Astrocyte (in vitro differentiated cells and primary cell): ENCODE measurements at regions not wholly inside any gene's neighbourhood (a gene's known extent, or its start where the extent isn't known, plus 50 kb on each side); places are given as distances from the start of the nearest gene placed in this dataset.

Experiments used
- DNase-seq: peaks from one replicate; pipeline ENCODE4 v3.0.0-alpha.2; 2010; ENCODE audit warnings: low read depth
- FAIRE-seq: peaks from 2 replicates; lab custom pipeline; 2011; peaks lifted over from hg19 to GRCh38; lab: Jason Lieb, UNC
- H2AFZ ChIP-seq: 2 replicates; pipeline ENCODE4 v1.6.0; 2012; ENCODE audit warnings: low read depth, low read length, inconsistent platforms
- H3K27ac ChIP-seq: 2 replicates; pipeline ENCODE4 v1.5.1; 2011; ENCODE audit warnings: low read depth, low read length, inconsistent platforms
- H3K27me3 ChIP-seq: 2 replicates; pipeline ENCODE4 v1.6.0; 2011; ENCODE audit warnings: low read length, inconsistent platforms; ENCODE audit not compliant: insufficient read depth
- H3K36me3 ChIP-seq: 2 replicates; pipeline ENCODE4 v1.5.1; 2011; ENCODE audit warnings: low read length, inconsistent platforms; ENCODE audit not compliant: insufficient read depth
- H3K4me1 ChIP-seq: 2 replicates; pipeline ENCODE4 v1.5.1; 2011; ENCODE audit warnings: low read length, inconsistent platforms; ENCODE audit not compliant: insufficient read depth
- H3K4me2 ChIP-seq: 2 replicates; pipeline ENCODE4 v1.6.0; 2012; ENCODE audit warnings: low read length, inconsistent platforms
- H3K4me3 ChIP-seq: 2 replicates; pipeline ENCODE4 v1.5.1; 2011; ENCODE audit warnings: low read depth, mild to moderate bottlenecking, low read length, inconsistent platforms; ENCODE audit not compliant: insufficient read depth
- H3K79me2 ChIP-seq: 2 replicates; pipeline ENCODE4 v1.6.0; 2012; ENCODE audit warnings: mild to moderate bottlenecking, low read length, inconsistent platforms; ENCODE audit not compliant: insufficient read depth
- H3K9ac ChIP-seq: 2 replicates; pipeline ENCODE4 v1.6.0; 2012; ENCODE audit warnings: mild to moderate bottlenecking, low read length, inconsistent platforms
- H3K9me3 ChIP-seq: 2 replicates; pipeline ENCODE4 v1.5.1; 2012; ENCODE audit warnings: low read depth, mild to moderate bottlenecking, low read length, inconsistent platforms; ENCODE audit not compliant: insufficient read depth
- H4K20me1 ChIP-seq: 2 replicates; pipeline ENCODE4 v1.6.0; 2012; ENCODE audit warnings: low read length, inconsistent platforms; ENCODE audit not compliant: insufficient read depth
- H3K27ac Mint-ChIP-seq: one replicate; pipeline ENCODE4 v1.8.0; 2021; ENCODE audit warnings: mild to moderate bottlenecking, mixed read lengths; ENCODE audit not compliant: unreplicated experiment
- H3K27me3 Mint-ChIP-seq: one replicate; pipeline ENCODE4 v1.8.0; 2021; ENCODE audit warnings: low read depth, mixed read lengths; ENCODE audit not compliant: unreplicated experiment
- H3K36me3 Mint-ChIP-seq: one replicate; pipeline ENCODE4 v1.8.0; 2021; ENCODE audit warnings: low read depth, mixed read lengths; ENCODE audit not compliant: unreplicated experiment
- H3K4me1 Mint-ChIP-seq: one replicate; pipeline ENCODE4 v1.8.0; 2021; ENCODE audit warnings: low read depth, mixed read lengths; ENCODE audit not compliant: unreplicated experiment
- H3K4me3 Mint-ChIP-seq: one replicate; pipeline ENCODE4 v1.8.0; 2021; ENCODE audit warnings: mild to moderate bottlenecking, moderate library complexity, mixed read lengths; ENCODE audit not compliant: unreplicated experiment
- H3K9me3 Mint-ChIP-seq: one replicate; pipeline ENCODE4 v1.8.0; 2021; ENCODE audit warnings: mild to moderate bottlenecking, mixed read lengths; ENCODE audit not compliant: unreplicated experiment
- EZH2 ChIP-seq: IDR thresholded peaks from 2 replicates; pipeline ENCODE4 v1.6.1; 2012; ENCODE audit warnings: mild to moderate bottlenecking, low read length, inconsistent platforms; ENCODE audit not compliant: insufficient read depth
- TF ChIP-seq, protein P1 (sequence below): IDR thresholded peaks from 2 replicates; pipeline ENCODE4 v1.5.1; 2011; ENCODE audit warnings: low read depth, mild to moderate bottlenecking, inconsistent platforms, low read length, moderate library complexity; ENCODE audit not compliant: insufficient read depth

DNA sequence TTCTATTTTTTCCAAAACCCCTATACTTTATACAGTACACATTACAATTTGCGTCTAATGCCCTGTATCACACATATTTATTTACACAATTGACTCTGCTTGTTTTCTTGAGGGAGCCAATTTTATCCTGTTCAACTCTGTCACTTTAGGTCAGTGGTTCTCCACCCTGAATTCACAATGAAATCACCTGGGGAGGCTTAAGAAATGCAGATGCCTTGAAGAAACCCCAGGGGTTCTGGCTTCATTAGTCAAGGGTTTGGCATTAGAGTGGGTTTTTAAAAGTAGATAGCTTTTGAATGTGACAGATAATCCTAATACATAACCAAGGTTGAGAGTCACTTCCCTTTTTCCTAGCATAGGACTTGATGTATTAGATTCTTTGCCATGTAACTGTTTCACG is 398.6 kb upstream of the ERCC4 start:
- Mint-ChIP-seq H3K9me3 (peaks cover 3% of the 10 kb centered on the region), H3K27me3 (peaks cover 3% of the 10 kb centered on the region), H3K27ac (no peak overlapping the region), H3K36me3 (no peaks in the 10 kb centered on the region), H3K4me1 (no peaks in the 10 kb centered on the region), H3K4me3 (no peak overlapping the region)
- no peak for FAIRE-seq
- Histone ChIP-seq H3K27me3 (no peaks in the 10 kb centered on the region), H2AFZ (no peak overlapping the region), H3K4me3 (no peak overlapping the region), H3K79me2 (no peaks in the 10 kb centered on the region), H3K4me1 (no peaks in the 10 kb centered on the region), H3K4me2 (no peak overlapping the region), H3K9ac (no peak overlapping the region), H3K9me3 (peaks cover 11% of the 10 kb centered on the region), H3K27ac (no peak overlapping the region), H4K20me1 (no peaks in the 10 kb centered on the region), H3K36me3 (no peaks in the 10 kb centered on the region)
- DNase-seq, result no peak
- TF ChIP-seq, protein P1, sequence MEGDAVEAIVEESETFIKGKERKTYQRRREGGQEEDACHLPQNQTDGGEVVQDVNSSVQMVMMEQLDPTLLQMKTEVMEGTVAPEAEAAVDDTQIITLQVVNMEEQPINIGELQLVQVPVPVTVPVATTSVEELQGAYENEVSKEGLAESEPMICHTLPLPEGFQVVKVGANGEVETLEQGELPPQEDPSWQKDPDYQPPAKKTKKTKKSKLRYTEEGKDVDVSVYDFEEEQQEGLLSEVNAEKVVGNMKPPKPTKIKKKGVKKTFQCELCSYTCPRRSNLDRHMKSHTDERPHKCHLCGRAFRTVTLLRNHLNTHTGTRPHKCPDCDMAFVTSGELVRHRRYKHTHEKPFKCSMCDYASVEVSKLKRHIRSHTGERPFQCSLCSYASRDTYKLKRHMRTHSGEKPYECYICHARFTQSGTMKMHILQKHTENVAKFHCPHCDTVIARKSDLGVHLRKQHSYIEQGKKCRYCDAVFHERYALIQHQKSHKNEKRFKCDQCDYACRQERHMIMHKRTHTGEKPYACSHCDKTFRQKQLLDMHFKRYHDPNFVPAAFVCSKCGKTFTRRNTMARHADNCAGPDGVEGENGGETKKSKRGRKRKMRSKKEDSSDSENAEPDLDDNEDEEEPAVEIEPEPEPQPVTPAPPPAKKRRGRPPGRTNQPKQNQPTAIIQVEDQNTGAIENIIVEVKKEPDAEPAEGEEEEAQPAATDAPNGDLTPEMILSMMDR, result no peak
- no peak for TF ChIP-seq EZH2

GRCh38 chr16:13527332-13527731 is 392.6 kb upstream of the ERCC4 start:
- DNase-seq (no peak), FAIRE-seq (no peak)
- no peaks in the 10 kb centered on the region for H3K4me1 Mint-ChIP-seq
- H3K4me2 ChIP-seq, result no peak overlapping the region
- no peak overlapping the region for H3K27ac Mint-ChIP-seq
- no peak overlapping the region for H3K4me3 Mint-ChIP-seq
- no peaks in the 10 kb centered on the region for H4K20me1 ChIP-seq
- no peak overlapping the region for H3K27ac ChIP-seq
- no peaks in the 10 kb centered on the region for H3K4me1 ChIP-seq
- no peak overlapping the region for H2AFZ ChIP-seq
- H3K27me3 Mint-ChIP-seq, result no peaks in the 10 kb centered on the region
- no peak overlapping the region for H3K4me3 ChIP-seq
- no peaks in the 10 kb centered on the region for H3K36me3 Mint-ChIP-seq
- no peaks in the 10 kb centered on the region for H3K79me2 ChIP-seq
- no peak overlapping the region for H3K9ac ChIP-seq
- H3K36me3 ChIP-seq, result no peaks in the 10 kb centered on the region
- peaks cover 2% of the 10 kb centered on the region for H3K9me3 ChIP-seq
- no peaks in the 10 kb centered on the region for H3K9me3 Mint-ChIP-seq
- no peak for TF ChIP-seq EZH2
- TF ChIP-seq, protein P1, result no peak
- H3K27me3 ChIP-seq, result no peaks in the 10 kb centered on the region

DNA sequence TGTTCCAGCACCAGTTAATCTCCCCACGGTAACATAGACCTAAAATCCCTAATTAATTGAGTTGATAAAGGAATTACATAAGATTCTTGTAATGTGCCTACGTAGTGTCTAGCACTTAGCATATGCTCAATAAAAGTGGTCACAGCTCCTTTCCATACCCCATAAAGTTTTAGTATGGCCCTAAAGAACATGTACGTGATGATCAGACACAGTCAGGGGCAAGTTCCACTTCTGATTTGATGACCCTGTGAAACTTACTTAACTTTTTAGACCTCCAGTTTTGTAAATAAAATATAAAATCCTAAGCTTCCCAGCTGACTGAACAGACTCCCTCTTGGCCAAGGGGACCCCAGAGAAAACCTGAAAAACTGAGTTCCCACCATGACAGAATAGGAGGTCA is 391.3 kb upstream of the ERCC4 start:
- Mint-ChIP-seq H3K9me3 (no peaks in the 10 kb centered on the region), H3K36me3 (no peaks in the 10 kb centered on the region), H3K4me3 (no peak overlapping the region), H3K27ac (no peak overlapping the region), H3K27me3 (no peaks in the 10 kb centered on the region), H3K4me1 (peaks cover 6% of the 10 kb centered on the region)
- no peaks in the 10 kb centered on the region for H4K20me1 ChIP-seq
- H3K9me3 ChIP-seq, result peaks cover 2% of the 10 kb centered on the region
- TF ChIP-seq, protein P1, result no peak
- no peak for TF ChIP-seq EZH2
- no peaks in the 10 kb centered on the region for H3K36me3 ChIP-seq
- no peak overlapping the region for H3K27ac ChIP-seq
- no peaks in the 10 kb centered on the region for H3K79me2 ChIP-seq
- FAIRE-seq, result no peak
- H3K4me1 ChIP-seq, result no peaks in the 10 kb centered on the region
- no peak overlapping the region for H2AFZ ChIP-seq
- no peak for DNase-seq
- no peak overlapping the region for H3K4me2 ChIP-seq
- no peaks in the 10 kb centered on the region for H3K27me3 ChIP-seq
- H3K9ac ChIP-seq, result no peak overlapping the region
- no peak overlapping the region for H3K4me3 ChIP-seq
